ENCODE measurements at regions not wholly inside any gene's neighbourhood (a gene's known extent, or its start where the extent isn't known, plus 50 kb on each side); places are given as distances from the start of the nearest gene placed in this dataset.
A peak's percentile ranks its signal among the peaks of the same experiment; 100 is the strongest.

GRCh38 chr14:50039120-50039517 is 77.3 kb downstream of the VCPKMT start:
- intact Hi-C loops (cut with micrococcal nuclease; ENCODE audit: unreplicated experiment) = no loop called here
- H3K27ac ChIP-seq (ENCODE audit: low read depth, low read length, poor library complexity, severe bottlenecking) = no peak overlapping the region
- no TSS peak for BruUV-seq (replicated peaks)

DNA sequence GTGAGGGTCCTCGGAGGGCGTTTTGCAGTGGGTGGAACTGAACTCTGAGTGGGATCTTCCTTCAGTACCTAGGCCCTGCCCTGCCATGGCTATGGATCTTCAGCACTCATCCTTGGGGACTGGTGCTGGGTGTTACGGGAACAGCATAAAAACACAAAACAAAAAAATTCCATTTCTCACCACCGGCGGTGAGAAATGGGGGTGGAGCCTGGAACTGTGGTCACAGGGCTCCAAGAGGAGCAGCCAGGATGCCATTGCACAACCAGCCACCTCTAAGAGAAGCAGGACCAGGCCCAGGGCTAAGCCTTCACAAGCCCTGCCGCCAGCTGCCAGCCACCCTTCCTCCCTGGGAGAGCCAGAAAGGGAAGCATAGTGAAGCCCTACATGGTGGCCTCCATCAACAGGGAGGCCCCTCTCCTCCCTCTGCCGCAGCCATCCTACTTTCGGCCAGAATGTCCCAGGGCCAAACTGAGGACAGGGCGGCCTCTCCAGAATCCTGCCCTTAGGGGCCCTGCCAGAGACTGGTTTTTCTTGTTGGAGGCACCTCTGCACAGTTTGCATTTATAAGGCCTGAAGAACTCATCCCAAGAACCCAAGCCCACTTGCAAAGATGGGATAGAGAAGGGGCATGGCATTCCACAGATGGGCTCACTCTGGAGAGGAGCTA is 76.5 kb downstream of the VCPKMT start:
- Histone ChIP-seq H3K9me3 (ENCODE audit: low read depth, low read length, poor library complexity, severe bottlenecking) (no peaks in the 10 kb centered on the region), H3K27ac (ENCODE audit: low read depth, low read length, poor library complexity, severe bottlenecking) (no peak overlapping the region), H3K4me1 (ENCODE audit: insufficient read depth, low read length, poor library complexity, severe bottlenecking) (no peaks in the 10 kb centered on the region), H3K27me3 (replicated peaks; ENCODE audit: insufficient read depth, low read depth, low read length, poor library complexity) (no peaks in the 10 kb centered on the region), H3K4me3 (ENCODE audit: low read depth, low read length, poor library complexity, severe bottlenecking) (no peak overlapping the region), H3K36me3 (ENCODE audit: insufficient read depth, low read length, poor library complexity, severe bottlenecking) (no peaks in the 10 kb centered on the region)
- ChIA-PET POLR2A (ENCODE audit: low non-redundant PET) (no interaction called here), CTCF (interaction anchor here (0.6 kb wide), 1 partner anchor 137 kb away, joined by 3 read pairs; no protein-coding TSS in a partner anchor)
- intact Hi-C loops (cut with micrococcal nuclease; ENCODE audit: unreplicated experiment) = no loop called here
- TF ChIP-seq, protein P1, sequence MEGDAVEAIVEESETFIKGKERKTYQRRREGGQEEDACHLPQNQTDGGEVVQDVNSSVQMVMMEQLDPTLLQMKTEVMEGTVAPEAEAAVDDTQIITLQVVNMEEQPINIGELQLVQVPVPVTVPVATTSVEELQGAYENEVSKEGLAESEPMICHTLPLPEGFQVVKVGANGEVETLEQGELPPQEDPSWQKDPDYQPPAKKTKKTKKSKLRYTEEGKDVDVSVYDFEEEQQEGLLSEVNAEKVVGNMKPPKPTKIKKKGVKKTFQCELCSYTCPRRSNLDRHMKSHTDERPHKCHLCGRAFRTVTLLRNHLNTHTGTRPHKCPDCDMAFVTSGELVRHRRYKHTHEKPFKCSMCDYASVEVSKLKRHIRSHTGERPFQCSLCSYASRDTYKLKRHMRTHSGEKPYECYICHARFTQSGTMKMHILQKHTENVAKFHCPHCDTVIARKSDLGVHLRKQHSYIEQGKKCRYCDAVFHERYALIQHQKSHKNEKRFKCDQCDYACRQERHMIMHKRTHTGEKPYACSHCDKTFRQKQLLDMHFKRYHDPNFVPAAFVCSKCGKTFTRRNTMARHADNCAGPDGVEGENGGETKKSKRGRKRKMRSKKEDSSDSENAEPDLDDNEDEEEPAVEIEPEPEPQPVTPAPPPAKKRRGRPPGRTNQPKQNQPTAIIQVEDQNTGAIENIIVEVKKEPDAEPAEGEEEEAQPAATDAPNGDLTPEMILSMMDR (conservative IDR thresholded peaks at IDR 0.05; ENCODE audit: low read depth, low read length) = no peak
- no peak for TF ChIP-seq EZH2 (IDR thresholded peaks at IDR 0.05; ENCODE audit: borderline replicate concordance, low read depth, low read length, poor library complexity, severe bottlenecking)
- peak; percentile 23 for DNase-seq (ENCODE audit: low spot score)
- BruUV-seq (replicated peaks) = no TSS peak

More at GRCh38 chr14:50039120-50039517, 77.3 kb downstream of the VCPKMT start:
- ChIA-PET CTCF (no interaction called here), POLR2A (ENCODE audit: low non-redundant PET) (no interaction called here)
- H3K9me3 ChIP-seq (ENCODE audit: low read depth, low read length, poor library complexity, severe bottlenecking) = no peaks in the 10 kb centered on the region
- H3K27me3 ChIP-seq (replicated peaks; ENCODE audit: insufficient read depth, low read depth, low read length, poor library complexity) = no peaks in the 10 kb centered on the region
- H3K36me3 ChIP-seq (ENCODE audit: insufficient read depth, low read length, poor library complexity, severe bottlenecking) = no peaks in the 10 kb centered on the region
- no peak for DNase-seq (ENCODE audit: low spot score)
- no peak for TF ChIP-seq EZH2 (IDR thresholded peaks at IDR 0.05; ENCODE audit: borderline replicate concordance, low read depth, low read length, poor library complexity, severe bottlenecking)
- TF ChIP-seq, protein P1 (conservative IDR thresholded peaks at IDR 0.05; ENCODE audit: low read depth, low read length) = no peak
- H3K4me3 ChIP-seq (ENCODE audit: low read depth, low read length, poor library complexity, severe bottlenecking) = no peak overlapping the region
- no peaks in the 10 kb centered on the region for H3K4me1 ChIP-seq (ENCODE audit: insufficient read depth, low read length, poor library complexity, severe bottlenecking)

DNA sequence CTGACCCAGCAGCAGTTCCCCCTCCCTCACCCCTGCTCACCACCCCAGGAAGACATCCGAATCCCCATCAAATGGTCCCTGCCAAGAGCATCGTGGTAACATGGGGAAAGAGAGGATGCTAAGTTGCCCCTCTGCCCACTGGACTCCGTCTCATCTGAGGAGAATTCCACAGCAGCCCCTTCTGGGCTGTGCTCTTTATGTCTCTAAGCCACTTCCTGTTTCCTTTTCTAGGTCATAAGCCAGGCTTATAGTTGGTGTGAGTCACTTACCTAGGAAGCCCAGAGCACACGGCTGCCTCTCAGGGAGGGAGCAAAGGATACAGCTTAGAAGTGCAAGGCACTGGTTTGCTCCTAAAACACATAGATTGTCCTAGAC is 76.0 kb downstream of the VCPKMT start:
- H3K4me3 ChIP-seq (ENCODE audit: low read depth, low read length, poor library complexity, severe bottlenecking) = no peak overlapping the region

More for the DNA sequence above, 76.0 kb downstream of the VCPKMT start:
- H3K36me3 ChIP-seq (ENCODE audit: insufficient read depth, low read length, poor library complexity, severe bottlenecking) = no peaks in the 10 kb centered on the region
- no peak overlapping the region for H3K27ac ChIP-seq (ENCODE audit: low read depth, low read length, poor library complexity, severe bottlenecking)
- TF ChIP-seq, protein P1 (conservative IDR thresholded peaks at IDR 0.05; ENCODE audit: low read depth, low read length) = no peak
- TF ChIP-seq EZH2 (IDR thresholded peaks at IDR 0.05; ENCODE audit: borderline replicate concordance, low read depth, low read length, poor library complexity, severe bottlenecking) = no peak
- H3K27me3 ChIP-seq (replicated peaks; ENCODE audit: insufficient read depth, low read depth, low read length, poor library complexity) = no peaks in the 10 kb centered on the region
- no peaks in the 10 kb centered on the region for H3K4me1 ChIP-seq (ENCODE audit: insufficient read depth, low read length, poor library complexity, severe bottlenecking)
- H3K9me3 ChIP-seq (ENCODE audit: low read depth, low read length, poor library complexity, severe bottlenecking) = no peaks in the 10 kb centered on the region
- ChIA-PET CTCF (interaction anchor here (0.6 kb wide), 1 partner anchor 138 kb away, joined by 3 read pairs; no protein-coding TSS in a partner anchor), POLR2A (ENCODE audit: low non-redundant PET) (no interaction called here)
- peak; percentile 33 for DNase-seq (ENCODE audit: low spot score)
- BruUV-seq (replicated peaks) = no TSS peak
- intact Hi-C loops (cut with micrococcal nuclease; ENCODE audit: unreplicated experiment) = no loop called here

Data from A673 (cell line).